Ishikawa (cell line): ENCODE measurements at regions not wholly inside any gene's neighbourhood (a gene's known extent, or its start where the extent isn't known, plus 50 kb on each side); places are given as distances from the start of the nearest gene placed in this dataset.

Source experiments
- CEBPB ChIP-seq: IDR thresholded peaks from 2 replicates; pipeline ENCODE4 v1.6.1; 2012
- CREB1 ChIP-seq: IDR thresholded peaks from 2 replicates; pipeline ENCODE4 v1.6.1; 2012; ENCODE audit warnings: low read depth
- EGR1 ChIP-seq: IDR thresholded peaks from 2 replicates; pipeline ENCODE4 v1.6.1; 2012
- EP300 ChIP-seq: IDR thresholded peaks from 2 replicates; pipeline ENCODE4 v1.6.1; 2012; ENCODE audit warnings: borderline replicate concordance
- FOXM1 ChIP-seq: IDR thresholded peaks from 2 replicates; pipeline ENCODE4 v1.6.1; 2012; ENCODE audit warnings: low read depth, borderline replicate concordance
- MAX ChIP-seq: IDR thresholded peaks from 2 replicates; pipeline ENCODE4 v1.6.1; 2012
- NFIC ChIP-seq: IDR thresholded peaks from 2 replicates; pipeline ENCODE4 v1.6.1; 2012
- RAD21 ChIP-seq: IDR thresholded peaks from 2 replicates; pipeline ENCODE4 v1.6.1; 2012; ENCODE audit warnings: low read depth
- REST ChIP-seq: IDR thresholded peaks from 2 replicates; pipeline ENCODE4 v1.6.1; 2012; ENCODE audit warnings: low read depth, mild to moderate bottlenecking
- TAF1 ChIP-seq: IDR thresholded peaks from 2 replicates; pipeline ENCODE4 v1.6.1; 2012; ENCODE audit warnings: low read depth, mild to moderate bottlenecking
- TCF12 ChIP-seq: IDR thresholded peaks from 2 replicates; pipeline ENCODE4 v1.6.1; 2012; ENCODE audit warnings: low read depth
- TEAD4 ChIP-seq: IDR thresholded peaks from 2 replicates; pipeline ENCODE4 v1.6.1; 2012
- USF1 ChIP-seq: IDR thresholded peaks from 2 replicates; pipeline ENCODE4 v1.6.1; 2012
- YY1 ChIP-seq: IDR thresholded peaks from 2 replicates; pipeline ENCODE4 v1.6.1; 2012; ENCODE audit warnings: low read depth
- ZBTB7A ChIP-seq: IDR thresholded peaks from 2 replicates; pipeline ENCODE4 v1.6.1; 2012; ENCODE audit warnings: low read depth

DNA sequence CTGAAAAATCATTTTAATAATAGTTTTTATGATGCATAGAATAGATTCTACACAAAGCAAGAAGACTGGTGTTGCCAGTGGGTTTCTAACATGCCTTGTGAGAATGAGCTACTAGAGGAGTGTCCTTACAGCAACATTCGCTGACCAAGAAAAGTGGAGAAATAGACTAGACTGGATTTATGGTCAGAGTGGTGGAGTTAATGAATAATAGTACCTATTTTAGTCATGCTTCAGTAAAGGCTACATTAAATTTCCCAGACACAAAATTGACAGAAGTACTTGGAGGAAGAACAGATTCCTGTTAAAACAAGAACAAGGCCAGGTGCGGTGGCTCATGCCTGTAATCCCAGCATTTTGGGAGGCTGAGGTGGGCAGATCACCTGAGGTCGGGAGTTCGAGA, 539.2 kb downstream of the ETS1 start:
- TF ChIP-seq RAD21 (no peak), USF1 (no peak), CEBPB (no peak), ZBTB7A (no peak), EP300 (no peak), MAX (no peak), TAF1 (no peak), YY1 (no peak), REST (no peak), FOXM1 (no peak), NFIC (no peak), TCF12 (no peak), TEAD4 (no peak), EGR1 (no peak)

DNA sequence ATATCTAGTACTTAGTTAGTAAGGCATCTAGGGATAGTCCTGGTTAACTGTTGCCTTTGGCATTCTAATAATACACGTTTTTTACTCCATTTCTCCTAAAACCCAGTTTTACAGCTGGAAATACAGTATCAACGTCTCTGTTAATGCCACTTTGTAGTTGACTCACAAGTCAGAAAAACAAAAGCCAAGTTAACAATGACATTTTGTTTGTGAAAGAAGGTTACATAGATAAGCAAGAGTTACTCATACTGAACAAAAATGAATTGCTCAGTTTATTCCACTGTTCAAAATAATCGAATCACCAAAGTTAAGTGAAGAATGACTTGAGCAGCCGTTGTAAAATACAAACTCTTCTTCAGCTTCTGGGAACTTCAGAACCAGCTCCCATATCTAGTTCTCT, 540.3 kb downstream of the ETS1 start:
- TF ChIP-seq TEAD4 (no peak), CREB1 (no peak), REST (no peak), NFIC (no peak), USF1 (no peak), MAX (no peak), YY1 (no peak), TCF12 (no peak), CEBPB (no peak), EGR1 (no peak), FOXM1 (no peak), ZBTB7A (no peak), TAF1 (no peak), EP300 (no peak), RAD21 (no peak)

- TF ChIP-seq MAX (no peak), TAF1 (no peak), FOXM1 (no peak), ZBTB7A (no peak), EP300 (no peak), TEAD4 (no peak), YY1 (no peak), TCF12 (no peak), CREB1 (no peak), NFIC (no peak), EGR1 (no peak), CEBPB (no peak), REST (no peak), RAD21 (no peak), USF1 (no peak)
Observed at GRCh38 chr11:128046213-128046612, 541.1 kb downstream of the ETS1 start.
